ENCODE measurements at regions not wholly inside any gene's neighbourhood (a gene's known extent, or its start where the extent isn't known, plus 50 kb on each side); places are given as distances from the start of the nearest gene placed in this dataset.

DNA sequence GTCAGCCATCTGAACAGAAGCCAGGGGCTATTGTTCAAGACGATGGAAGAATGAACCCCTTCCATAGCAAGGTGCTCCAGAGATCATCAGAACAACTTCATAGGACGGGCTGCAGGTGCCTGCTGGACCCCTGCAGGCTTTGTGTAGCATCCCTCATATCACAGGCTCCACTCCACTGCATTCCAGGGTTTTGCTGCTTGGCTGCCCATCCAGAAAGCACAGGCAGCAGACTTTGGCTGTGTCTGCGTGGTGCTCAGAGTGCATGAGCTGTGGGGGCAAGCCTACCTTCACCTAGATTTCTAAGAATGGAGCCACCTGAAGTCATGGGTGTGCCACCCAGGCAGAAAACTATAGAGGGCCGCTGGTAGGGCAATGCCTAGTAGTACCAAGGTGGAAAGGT, 93.9 kb upstream of the NLRP1 start:
- TF ChIP-seq, protein P1, sequence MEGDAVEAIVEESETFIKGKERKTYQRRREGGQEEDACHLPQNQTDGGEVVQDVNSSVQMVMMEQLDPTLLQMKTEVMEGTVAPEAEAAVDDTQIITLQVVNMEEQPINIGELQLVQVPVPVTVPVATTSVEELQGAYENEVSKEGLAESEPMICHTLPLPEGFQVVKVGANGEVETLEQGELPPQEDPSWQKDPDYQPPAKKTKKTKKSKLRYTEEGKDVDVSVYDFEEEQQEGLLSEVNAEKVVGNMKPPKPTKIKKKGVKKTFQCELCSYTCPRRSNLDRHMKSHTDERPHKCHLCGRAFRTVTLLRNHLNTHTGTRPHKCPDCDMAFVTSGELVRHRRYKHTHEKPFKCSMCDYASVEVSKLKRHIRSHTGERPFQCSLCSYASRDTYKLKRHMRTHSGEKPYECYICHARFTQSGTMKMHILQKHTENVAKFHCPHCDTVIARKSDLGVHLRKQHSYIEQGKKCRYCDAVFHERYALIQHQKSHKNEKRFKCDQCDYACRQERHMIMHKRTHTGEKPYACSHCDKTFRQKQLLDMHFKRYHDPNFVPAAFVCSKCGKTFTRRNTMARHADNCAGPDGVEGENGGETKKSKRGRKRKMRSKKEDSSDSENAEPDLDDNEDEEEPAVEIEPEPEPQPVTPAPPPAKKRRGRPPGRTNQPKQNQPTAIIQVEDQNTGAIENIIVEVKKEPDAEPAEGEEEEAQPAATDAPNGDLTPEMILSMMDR (IDR thresholded peaks at IDR 0.05; ENCODE audit: insufficient read depth, low read length, poor library complexity, severe bottlenecking), result no peak
- no peak for TF ChIP-seq EZH2phosphoT487 (conservative IDR thresholded peaks at IDR 0.05; ENCODE audit: low read length)

All from SU-DHL-6 (cell line).